ENCODE measurements at regions not wholly inside any gene's neighbourhood (a gene's known extent, or its start where the extent isn't known, plus 50 kb on each side); places are given as distances from the start of the nearest gene placed in this dataset.
"Not testable (repeated sequence)": the region's sequence is repeated elsewhere in the genome, so short reads cannot be mapped to it uniquely, and the experiment has no call there.

DNA sequence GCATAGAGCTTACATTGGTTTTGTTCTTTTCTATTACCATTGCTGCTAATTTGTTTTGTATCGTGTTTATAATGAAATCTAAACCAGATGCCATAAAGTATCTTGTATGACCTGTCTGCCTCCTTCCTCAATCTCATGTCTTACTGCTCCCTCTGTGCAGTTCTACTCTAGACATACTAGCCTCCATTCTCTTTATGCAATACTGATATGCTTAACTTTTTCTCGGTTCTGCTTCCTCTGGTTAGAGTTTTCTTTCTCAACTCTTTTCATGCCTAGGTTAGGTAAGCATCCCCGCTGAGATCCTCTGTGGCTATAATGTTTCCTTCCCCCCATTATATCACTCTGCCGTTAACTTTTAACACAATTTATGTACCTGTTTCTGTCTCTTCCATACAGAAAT lies 852.3 kb downstream of the TRHDE start:
- no peak for DNase-seq (ENCODE audit: low read depth in 1 of 2, low spot score in 1 of 2)
- no peak for TF ChIP-seq CTCF (IDR thresholded peaks at IDR 0.05; ENCODE audit: low read depth, low read length)
- Histone ChIP-seq H3K36me3 (no peaks in the 10 kb centered on the region), H3K27me3 (no peaks in the 10 kb centered on the region), H3K27ac (no peak overlapping the region), H3K4me1 (ENCODE audit: low read depth) (no peaks in the 10 kb centered on the region), H3K9me3 (ENCODE audit: low read depth) (no peaks in the 10 kb centered on the region), H3K4me3 (no peak overlapping the region)

GRCh38 chr12:73125148-73125547 lies 853.0 kb downstream of the TRHDE start:
- no peak for TF ChIP-seq CTCF (IDR thresholded peaks at IDR 0.05; ENCODE audit: low read depth, low read length)
- H3K4me1 ChIP-seq (ENCODE audit: low read depth), result no peaks in the 10 kb centered on the region
- H3K27me3 ChIP-seq, result no peaks in the 10 kb centered on the region
- no peaks in the 10 kb centered on the region for H3K9me3 ChIP-seq (ENCODE audit: low read depth)
- no peaks in the 10 kb centered on the region for H3K36me3 ChIP-seq
- H3K4me3 ChIP-seq, result no peak overlapping the region
- DNase-seq (ENCODE audit: low read depth in 1 of 2, low spot score in 1 of 2), result no peak
- no peak overlapping the region for H3K27ac ChIP-seq

- Histone ChIP-seq H3K4me3 (no peak overlapping the region), H3K27me3 (no peaks in the 10 kb centered on the region), H3K36me3 (no peaks in the 10 kb centered on the region), H3K4me1 (ENCODE audit: low read depth) (no peaks in the 10 kb centered on the region), H3K9me3 (ENCODE audit: low read depth) (no peaks in the 10 kb centered on the region), H3K27ac (no peak overlapping the region)
- no peak for TF ChIP-seq CTCF (IDR thresholded peaks at IDR 0.05; ENCODE audit: low read depth, low read length)
- DNase-seq (ENCODE audit: low read depth in 1 of 2, low spot score in 1 of 2), result no peak
Measured at GRCh38 chr12:73136386-73136785, 864.2 kb downstream of the TRHDE start.

GRCh38 chr12:73139642-73140041 lies 867.5 kb downstream of the TRHDE start:
- not testable (repeated sequence) for H3K27ac ChIP-seq; H3K36me3 ChIP-seq; H3K9me3 ChIP-seq (ENCODE audit: low read depth); H3K27me3 ChIP-seq; DNase-seq (ENCODE audit: low read depth in 1 of 2, low spot score in 1 of 2); H3K4me3 ChIP-seq; H3K4me1 ChIP-seq (ENCODE audit: low read depth)

DNA sequence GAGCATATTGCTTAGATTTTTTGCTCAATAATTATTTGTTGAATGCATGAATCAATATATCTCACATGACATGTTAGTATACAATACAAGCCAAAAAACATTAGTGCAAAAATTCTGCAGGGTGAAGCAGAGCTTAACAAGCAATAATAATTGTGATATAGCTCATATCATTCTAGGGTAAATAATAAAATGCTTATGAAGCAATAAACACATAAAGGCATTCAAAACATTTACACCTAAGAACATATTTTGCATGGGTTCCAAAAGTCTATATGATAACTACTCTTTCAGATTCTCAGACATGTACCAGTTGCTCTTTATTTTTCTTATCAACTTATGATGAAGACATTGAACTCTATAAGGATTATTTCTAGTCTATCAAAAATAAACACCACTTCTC lies 886.2 kb downstream of the TRHDE start:
- H3K4me1 ChIP-seq (ENCODE audit: low read depth), result no peaks in the 10 kb centered on the region

DNA sequence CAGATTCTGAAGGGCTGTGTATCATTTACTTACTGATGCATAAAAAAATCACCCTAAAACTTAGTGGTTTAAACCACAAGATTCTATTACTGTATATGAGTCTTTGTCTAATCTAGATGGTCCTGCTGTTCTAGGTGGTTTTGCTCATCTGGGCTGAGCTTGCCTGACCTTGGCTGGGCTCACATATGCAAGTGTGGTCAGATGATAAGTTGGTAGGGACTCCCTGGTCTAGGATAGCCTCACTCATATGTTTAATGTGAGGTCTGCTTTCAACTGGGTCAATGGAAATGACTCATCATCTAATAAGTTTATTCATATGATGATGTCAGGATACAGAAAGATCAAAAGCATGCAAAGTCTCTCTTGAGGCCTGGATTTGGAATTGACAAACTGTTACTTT lies 887.8 kb downstream of the TRHDE start:
- no peak for TF ChIP-seq CTCF (IDR thresholded peaks at IDR 0.05; ENCODE audit: low read depth, low read length)
- Histone ChIP-seq H3K4me3 (no peak overlapping the region), H3K4me1 (ENCODE audit: low read depth) (no peaks in the 10 kb centered on the region), H3K27ac (no peak overlapping the region), H3K36me3 (no peaks in the 10 kb centered on the region), H3K9me3 (ENCODE audit: low read depth) (no peaks in the 10 kb centered on the region), H3K27me3 (no peaks in the 10 kb centered on the region)
- no peak for DNase-seq (ENCODE audit: low read depth in 1 of 2, low spot score in 1 of 2)

More for the DNA sequence above, 886.2 kb downstream of the TRHDE start:
- no peak for DNase-seq (ENCODE audit: low read depth in 1 of 2, low spot score in 1 of 2)
- Histone ChIP-seq H3K4me3 (no peak overlapping the region), H3K27ac (no peak overlapping the region), H3K36me3 (no peaks in the 10 kb centered on the region), H3K9me3 (ENCODE audit: low read depth) (no peaks in the 10 kb centered on the region), H3K27me3 (no peaks in the 10 kb centered on the region)
- no peak for TF ChIP-seq CTCF (IDR thresholded peaks at IDR 0.05; ENCODE audit: low read depth, low read length)
